Endothelial cell of umbilical vein (primary cell): ENCODE measurements at regions not wholly inside any gene's neighbourhood (a gene's known extent, or its start where the extent isn't known, plus 50 kb on each side); places are given as distances from the start of the nearest gene placed in this dataset.

Source experiments
- CTCF ChIP-seq, 2 donors: IDR thresholded peaks; 1 replicate in 1 of 2; 2 replicates in 1 of 2; pipeline ENCODE4 v1.5.1; 2011; ENCODE audit warnings: low read length in 2 of 2, mild to moderate bottlenecking in 2 of 2, moderate library complexity in 2 of 2, control low read depth in 1 of 2, inconsistent platforms in 1 of 2, low read depth in 1 of 2; ENCODE audit not compliant: insufficient read depth in 1 of 2; ENCODE audit errors: extremely low read depth in 1 of 2
- EZH2 ChIP-seq: IDR thresholded peaks from 2 replicates; pipeline ENCODE4 v1.6.1; 2012; ENCODE audit warnings: borderline replicate concordance, low read depth, mild to moderate bottlenecking, moderate library complexity, low read length, inconsistent platforms; ENCODE audit not compliant: severe bottlenecking
- FOS ChIP-seq: IDR thresholded peaks from 2 replicates; pipeline ENCODE4 v1.6.1; 2011; ENCODE audit warnings: mild to moderate bottlenecking, low read length, moderate library complexity, borderline replicate concordance; ENCODE audit not compliant: insufficient read depth
- JUN ChIP-seq: IDR thresholded peaks from 2 replicates; pipeline ENCODE4 v1.6.1; 2011; ENCODE audit warnings: borderline replicate concordance, low read depth; ENCODE audit not compliant: insufficient read length, insufficient read depth
- MAX ChIP-seq: IDR thresholded peaks from 2 replicates; pipeline ENCODE4 v1.6.1; 2011; ENCODE audit not compliant: insufficient read depth, insufficient read length
- MYC ChIP-seq: IDR thresholded peaks from one replicate; pipeline ENCODE4 v1.6.1; 2011; ENCODE audit warnings: mild to moderate bottlenecking, low read depth, low read length
- POLR2A ChIP-seq: IDR thresholded peaks from 2 replicates; pipeline ENCODE4 v1.6.1; 2012; ENCODE audit warnings: low read depth, mild to moderate bottlenecking, control low read depth, low read length
- POLR2AphosphoS5 ChIP-seq: IDR thresholded peaks from 2 replicates; pipeline ENCODE4 v1.6.1; 2012; ENCODE audit warnings: low read depth, mild to moderate bottlenecking, control low read depth, low read length, moderate library complexity; ENCODE audit not compliant: insufficient read depth

- TF ChIP-seq CTCF (IDR thresholded peaks at IDR 0.05; ENCODE audit: extremely low read depth in 1 of 2, insufficient read depth in 1 of 2, low read depth in 1 of 2, low read length in 2 of 2) (no peak), POLR2A (no peak), EZH2 (no peak), MAX (no peak), JUN (no peak), MYC (no peak), POLR2AphosphoS5 (no peak), FOS (no peak)
These were observed 1604.6 kb downstream of the PCDH18 start for GRCh38 chr4:135927651-135928050.
